Left ventricle myocardium inferior (tissue), 1 donor: ENCODE measurements at regions not wholly inside any gene's neighbourhood (a gene's known extent, or its start where the extent isn't known, plus 50 kb on each side); places are given as distances from the start of the nearest gene placed in this dataset.

Experiments
- DNase-seq: peaks from one replicate; pipeline ENCODE4 v3.0.0-alpha.2; 2020
- H3K27ac ChIP-seq: fragments of 200-600 bp; replicated peaks from 2 replicates; pipeline ENCODE4 v1.8.0; 2021
- H3K27me3 ChIP-seq: fragments of 200-600 bp; 2 replicates; pipeline ENCODE4 v1.8.0; 2021; ENCODE audit warnings: low read depth
- H3K36me3 ChIP-seq: fragments of 200-600 bp; 2 replicates; pipeline ENCODE4 v1.8.0; 2021
- H3K4me1 ChIP-seq: fragments of 200-600 bp; 2 replicates; pipeline ENCODE4 v1.8.0; 2021
- H3K4me3 ChIP-seq: fragments of 200-600 bp; 2 replicates; pipeline ENCODE4 v1.8.0; 2021; ENCODE audit warnings: mild to moderate bottlenecking, moderate library complexity
- H3K9me3 ChIP-seq: fragments of 200-600 bp; replicated peaks from 2 replicates; pipeline ENCODE4 v1.8.0; 2021
- CTCF ChIP-seq: fragments of 200-600 bp; IDR thresholded peaks from 2 replicates; pipeline ENCODE4 v1.8.0; 2021; ENCODE audit warnings: antibody characterized with exemption, mild to moderate bottlenecking, borderline replicate concordance
- intact Hi-C: fragments of 100-400 bp; cut with micrococcal nuclease; formaldehyde crosslinking; loops from one replicate; pipeline ENCODE4 v1.11.0; 2022
- donor health status: DM: no; HTN: yes; CAD: no; lungs with severe emphysema.

- intact Hi-C loops, result no loop called here
Observed at GRCh38 chr2:104563398-104563996, 290.4 kb upstream of the POU3F3 start.

GRCh38 chr2:104568247-104568646 lies 285.7 kb upstream of the POU3F3 start:
- no peak for DNase-seq
- intact Hi-C loops, result no loop called here
- Histone ChIP-seq H3K4me3 (no peak overlapping the region), H3K4me1 (no peaks in the 10 kb centered on the region), H3K27me3 (peaks cover 3% of the 10 kb centered on the region), H3K9me3 (peaks cover 4% of the 10 kb centered on the region), H3K27ac (no peak overlapping the region), H3K36me3 (no peaks in the 10 kb centered on the region)
- TF ChIP-seq CTCF, result no peak

More at GRCh38 chr2:104563398-104563996, 290.4 kb upstream of the POU3F3 start:
- Histone ChIP-seq H3K4me3 (no peak overlapping the region), H3K27me3 (peaks cover 10% of the 10 kb centered on the region), H3K4me1 (no peaks in the 10 kb centered on the region), H3K36me3 (no peaks in the 10 kb centered on the region), H3K27ac (no peak overlapping the region), H3K9me3 (peaks cover 4% of the 10 kb centered on the region)
- no peak for DNase-seq
- TF ChIP-seq CTCF, result no peak

GRCh38 chr2:104570259-104570658 lies 283.7 kb upstream of the POU3F3 start:
- no peaks in the 10 kb centered on the region for H3K9me3 ChIP-seq
- TF ChIP-seq CTCF, result no peak
- no peaks in the 10 kb centered on the region for H3K4me1 ChIP-seq
- no peaks in the 10 kb centered on the region for H3K36me3 ChIP-seq
- no peak overlapping the region for H3K4me3 ChIP-seq
- DNase-seq, result no peak
- intact Hi-C loops, result no loop called here
- no peaks in the 10 kb centered on the region for H3K27me3 ChIP-seq
- H3K27ac ChIP-seq, result no peak overlapping the region

GRCh38 chr2:104572834-104573233 lies 281.1 kb upstream of the POU3F3 start:
- Histone ChIP-seq H3K27ac (no peak overlapping the region), H3K4me1 (no peaks in the 10 kb centered on the region), H3K27me3 (no peaks in the 10 kb centered on the region), H3K4me3 (no peak overlapping the region), H3K36me3 (no peaks in the 10 kb centered on the region), H3K9me3 (no peaks in the 10 kb centered on the region)
- no peak for TF ChIP-seq CTCF
- intact Hi-C loops, result no loop called here
- no peak for DNase-seq

- H3K27me3 ChIP-seq, result peaks cover 5% of the 10 kb centered on the region
- TF ChIP-seq CTCF, result no peak
- no peaks in the 10 kb centered on the region for H3K9me3 ChIP-seq
- intact Hi-C loops, result no loop called here
- DNase-seq, result no peak
- no peaks in the 10 kb centered on the region for H3K36me3 ChIP-seq
- H3K4me3 ChIP-seq, result no peak overlapping the region
- H3K4me1 ChIP-seq, result no peaks in the 10 kb centered on the region
- no peak overlapping the region for H3K27ac ChIP-seq
Observed at GRCh38 chr2:104574367-104574766, 279.5 kb upstream of the POU3F3 start.
